DND-41 (cell line): ENCODE measurements at regions not wholly inside any gene's neighbourhood (a gene's known extent, or its start where the extent isn't known, plus 50 kb on each side); places are given as distances from the start of the nearest gene placed in this dataset.

ENCODE experiments used
- ATAC-seq: fragments of 200-7000 bp; cut with Tn5 transposase; 3 replicates; pipeline ENCODE4 v1.9.1; 2021; ENCODE audit warnings: low read depth; ENCODE audit not compliant: insufficient read depth
- DNase-seq: peaks from one replicate; pipeline ENCODE4 v3.0.0-alpha.2; 2020
- H2AFZ ChIP-seq: 2 replicates; pipeline ENCODE4 v1.6.0; 2012; ENCODE audit warnings: low read depth, low read length
- H3K27ac ChIP-seq: 2 replicates; pipeline ENCODE4 v1.5.1; 2012; ENCODE audit warnings: low read length, inconsistent platforms
- H3K27me3 ChIP-seq: fragments of 200-600 bp; sonication (generic); 2 replicates; pipeline ENCODE4 v1.6.0; 2012; ENCODE audit warnings: low read length, mild to moderate bottlenecking, inconsistent platforms; ENCODE audit not compliant: insufficient read depth, poor library complexity
- H3K36me3 ChIP-seq: 2 replicates; pipeline ENCODE4 v1.5.1; 2012; ENCODE audit warnings: low read length, inconsistent platforms; ENCODE audit not compliant: insufficient read depth
- H3K4me1 ChIP-seq: 2 replicates; pipeline ENCODE4 v1.5.1; 2012; ENCODE audit warnings: mild to moderate bottlenecking, low read length; ENCODE audit not compliant: insufficient read depth
- H3K4me2 ChIP-seq: 2 replicates; pipeline ENCODE4 v1.6.0; 2012; ENCODE audit warnings: mild to moderate bottlenecking, moderate library complexity, low read length, inconsistent platforms; ENCODE audit not compliant: insufficient read depth
- H3K4me3 ChIP-seq, 2 experiments: fragments of 200-600 bp in 1 of 2; shearing (Covaris generic) in 1 of 2; 2 replicates each; pipeline ENCODE4 v1.5.1; 2012 to 2016; ENCODE audit warnings: inconsistent platforms in 2 of 2, low read length in 2 of 2, mild to moderate bottlenecking in 2 of 2, low read depth in 1 of 2, moderate library complexity in 1 of 2
- H3K79me2 ChIP-seq: 2 replicates; pipeline ENCODE4 v1.6.0; 2012; ENCODE audit warnings: low read length, inconsistent platforms; ENCODE audit not compliant: insufficient read depth
- H3K9ac ChIP-seq: 2 replicates; pipeline ENCODE4 v1.6.0; 2012; ENCODE audit warnings: low read depth, mild to moderate bottlenecking, inconsistent platforms, low read length, moderate library complexity
- H3K9me3 ChIP-seq: 2 replicates; pipeline ENCODE4 v1.5.1; 2012; ENCODE audit warnings: low read length, moderate library complexity, mild to moderate bottlenecking, inconsistent platforms; ENCODE audit not compliant: insufficient read depth, severe bottlenecking
- H4K20me1 ChIP-seq: 2 replicates; pipeline ENCODE4 v1.6.0; 2012; ENCODE audit warnings: low read length; ENCODE audit not compliant: insufficient read depth
- EZH2 ChIP-seq: IDR thresholded peaks from 3 replicates; pipeline ENCODE4 v1.6.1; 2012; ENCODE audit warnings: borderline replicate concordance, low read depth, mild to moderate bottlenecking, moderate library complexity, low read length, inconsistent platforms; ENCODE audit not compliant: severe bottlenecking
- TF ChIP-seq, protein P1 (sequence below): IDR thresholded peaks from 2 replicates; pipeline ENCODE4 v1.5.1; 2012; ENCODE audit warnings: borderline replicate concordance, low read length, moderate library complexity, mild to moderate bottlenecking; ENCODE audit not compliant: poor library complexity, severe bottlenecking; ENCODE audit errors: extremely low read depth

DNA sequence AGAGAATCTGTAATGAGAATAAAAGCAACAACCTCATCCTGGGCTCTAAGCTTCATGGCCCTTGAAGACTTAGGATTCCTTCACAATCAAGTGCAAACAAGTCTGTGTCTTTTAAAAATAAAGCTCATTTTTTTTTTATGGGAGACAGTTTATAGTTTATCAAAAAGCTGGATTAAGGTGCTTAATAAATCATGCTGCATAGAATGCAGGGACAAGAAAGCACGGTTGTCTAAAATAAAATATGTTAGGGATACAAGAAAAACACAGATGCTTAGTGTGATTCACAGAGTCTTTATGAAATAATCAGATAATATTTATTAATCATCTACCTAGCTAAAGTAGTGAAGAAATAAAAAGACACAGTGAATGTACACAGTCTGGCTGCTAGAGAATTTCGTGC lies 2045.9 kb upstream of the WWC1 start:
- Histone ChIP-seq H4K20me1 (no peaks in the 10 kb centered on the region), H3K27ac (no peak overlapping the region), H3K4me1 (no peaks in the 10 kb centered on the region), H3K4me3 (no peak overlapping the region), H3K79me2 (no peaks in the 10 kb centered on the region), H2AFZ (no peak overlapping the region), H3K27me3 (no peaks in the 10 kb centered on the region), H3K4me2 (no peak overlapping the region), H3K9me3 (no peaks in the 10 kb centered on the region), H3K9ac (no peak overlapping the region), H3K36me3 (no peaks in the 10 kb centered on the region)
- ATAC-seq (no peak), DNase-seq (no peak)
- TF ChIP-seq, protein P1, sequence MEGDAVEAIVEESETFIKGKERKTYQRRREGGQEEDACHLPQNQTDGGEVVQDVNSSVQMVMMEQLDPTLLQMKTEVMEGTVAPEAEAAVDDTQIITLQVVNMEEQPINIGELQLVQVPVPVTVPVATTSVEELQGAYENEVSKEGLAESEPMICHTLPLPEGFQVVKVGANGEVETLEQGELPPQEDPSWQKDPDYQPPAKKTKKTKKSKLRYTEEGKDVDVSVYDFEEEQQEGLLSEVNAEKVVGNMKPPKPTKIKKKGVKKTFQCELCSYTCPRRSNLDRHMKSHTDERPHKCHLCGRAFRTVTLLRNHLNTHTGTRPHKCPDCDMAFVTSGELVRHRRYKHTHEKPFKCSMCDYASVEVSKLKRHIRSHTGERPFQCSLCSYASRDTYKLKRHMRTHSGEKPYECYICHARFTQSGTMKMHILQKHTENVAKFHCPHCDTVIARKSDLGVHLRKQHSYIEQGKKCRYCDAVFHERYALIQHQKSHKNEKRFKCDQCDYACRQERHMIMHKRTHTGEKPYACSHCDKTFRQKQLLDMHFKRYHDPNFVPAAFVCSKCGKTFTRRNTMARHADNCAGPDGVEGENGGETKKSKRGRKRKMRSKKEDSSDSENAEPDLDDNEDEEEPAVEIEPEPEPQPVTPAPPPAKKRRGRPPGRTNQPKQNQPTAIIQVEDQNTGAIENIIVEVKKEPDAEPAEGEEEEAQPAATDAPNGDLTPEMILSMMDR, result no peak
- TF ChIP-seq EZH2, result no peak

DNA sequence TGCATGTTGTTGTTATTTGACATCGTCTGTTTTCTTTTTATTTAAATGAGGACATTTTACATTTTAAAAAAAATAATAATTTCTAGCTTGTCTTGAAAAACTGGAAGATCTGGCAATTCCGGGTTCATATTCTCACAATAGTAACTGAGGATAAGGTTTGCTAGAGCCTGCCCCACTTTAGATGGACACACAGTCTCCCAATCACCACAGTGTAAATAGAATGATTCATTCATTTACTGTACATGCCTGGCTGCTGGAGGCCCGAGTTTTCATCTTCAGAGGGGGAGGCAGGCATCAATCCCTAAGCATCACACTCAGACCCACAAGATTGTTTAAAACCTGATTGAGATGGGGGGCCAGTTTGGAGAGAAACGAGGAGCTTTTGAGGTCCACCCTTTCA lies 2039.7 kb upstream of the WWC1 start:
- no peak overlapping the region for H2AFZ ChIP-seq
- H3K27me3 ChIP-seq, result no peaks in the 10 kb centered on the region
- no peak overlapping the region for H3K4me2 ChIP-seq
- H3K27ac ChIP-seq, result no peak overlapping the region
- no peaks in the 10 kb centered on the region for H3K9me3 ChIP-seq
- no peaks in the 10 kb centered on the region for H3K4me1 ChIP-seq
- TF ChIP-seq, protein P1, result no peak
- TF ChIP-seq EZH2, result no peak
- no peaks in the 10 kb centered on the region for H3K36me3 ChIP-seq
- H4K20me1 ChIP-seq, result no peaks in the 10 kb centered on the region
- DNase-seq, result no peak
- H3K9ac ChIP-seq, result no peak overlapping the region
- ATAC-seq, result no peak
- no peaks in the 10 kb centered on the region for H3K79me2 ChIP-seq
- no peak overlapping the region for H3K4me3 ChIP-seq

DNA sequence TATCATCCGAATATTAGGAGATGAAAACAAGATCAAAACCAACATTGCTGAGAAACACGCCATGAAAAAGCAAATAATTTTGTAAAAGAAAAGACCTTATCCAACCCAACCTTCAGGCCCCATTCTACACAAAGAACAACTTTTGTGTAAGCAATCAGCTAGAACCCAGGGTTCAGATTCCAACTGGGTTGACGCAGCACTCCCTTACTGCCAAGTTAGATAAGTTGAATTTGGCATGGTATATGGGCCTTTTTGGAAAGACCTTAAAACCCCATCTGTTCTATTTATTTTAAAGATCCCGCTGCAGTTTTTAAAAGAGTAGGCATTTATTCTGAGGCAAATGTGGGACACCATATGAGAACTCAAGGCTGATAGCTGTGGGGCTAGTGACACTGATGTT lies 2033.8 kb upstream of the WWC1 start:
- Histone ChIP-seq H3K4me1 (peaks cover 21% of the 10 kb centered on the region), H3K9ac (no peak overlapping the region), H3K79me2 (no peaks in the 10 kb centered on the region), H3K27ac (peak overlapping the region; percentile 8; the same call in 1 of the 2 replicates), H4K20me1 (no peaks in the 10 kb centered on the region), H2AFZ (no peak overlapping the region), H3K4me2 (0 out of 2 replicates have a peak overlapping the region, but pooled peaks have one; percentile 12), H3K9me3 (no peaks in the 10 kb centered on the region), H3K4me3 (no peak overlapping the region), H3K36me3 (no peaks in the 10 kb centered on the region), H3K27me3 (no peaks in the 10 kb centered on the region)
- DNase-seq (no peak), ATAC-seq (no peak)
- TF ChIP-seq, protein P1, result no peak
- no peak for TF ChIP-seq EZH2

DNA sequence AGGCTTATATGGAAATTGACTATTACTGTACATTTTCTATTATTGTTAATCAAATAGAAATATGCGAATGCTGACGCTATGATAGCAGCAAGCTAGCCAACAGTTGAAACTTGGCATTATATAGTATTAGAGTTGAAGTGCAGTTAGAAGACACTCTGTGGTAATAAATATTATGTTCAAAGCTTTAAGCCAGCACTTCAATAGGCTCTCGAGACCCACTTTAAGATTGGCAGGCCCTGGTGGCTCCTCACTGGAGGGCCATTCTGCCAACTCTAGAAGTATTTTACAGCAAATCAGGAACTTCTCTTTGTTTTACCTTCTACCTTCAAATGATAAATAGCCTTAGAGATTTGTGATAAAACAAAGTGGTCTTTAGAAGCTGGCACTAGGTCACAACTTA lies 2029.0 kb upstream of the WWC1 start:
- no peaks in the 10 kb centered on the region for H3K36me3 ChIP-seq
- H3K4me2 ChIP-seq, result no peak overlapping the region
- H2AFZ ChIP-seq, result no peak overlapping the region
- no peaks in the 10 kb centered on the region for H3K9me3 ChIP-seq
- no peaks in the 10 kb centered on the region for H3K79me2 ChIP-seq
- TF ChIP-seq EZH2, result no peak
- TF ChIP-seq, protein P1, result no peak
- no peaks in the 10 kb centered on the region for H4K20me1 ChIP-seq
- H3K27me3 ChIP-seq, result no peaks in the 10 kb centered on the region
- peaks cover 17% of the 10 kb centered on the region for H3K4me1 ChIP-seq
- no peak overlapping the region for H3K9ac ChIP-seq
- H3K27ac ChIP-seq, result no peak overlapping the region
- ATAC-seq, result no peak
- DNase-seq, result no peak
- no peak overlapping the region for H3K4me3 ChIP-seq
